ENCODE measurements at regions not wholly inside any gene's neighbourhood (a gene's known extent, or its start where the extent isn't known, plus 50 kb on each side); places are given as distances from the start of the nearest gene placed in this dataset.
A peak's percentile ranks its signal among the peaks of the same experiment; 100 is the strongest.

- no peak overlapping the region for H3K27ac ChIP-seq
- no peak overlapping the region for H3K4me3 ChIP-seq
These were observed 288.0 kb upstream of the KAZN start for GRCh38 chr1:14310476-14310875.

- Histone ChIP-seq H3K4me3 (no peak overlapping the region), H3K27ac (no peak overlapping the region)
These were observed 284.6 kb upstream of the KAZN start for GRCh38 chr1:14313731-14314431.

- H3K27ac ChIP-seq = no peak overlapping the region
- no peak overlapping the region for H3K4me3 ChIP-seq
These were observed 279.7 kb upstream of the KAZN start for GRCh38 chr1:14318830-14319229.

- Histone ChIP-seq H3K4me3 (no peak overlapping the region), H3K27ac (no peak overlapping the region)
These were observed 278.0 kb upstream of the KAZN start for GRCh38 chr1:14320518-14320917.

GRCh38 chr1:14320986-14321385, 277.5 kb upstream of the KAZN start:
- H3K4me3 ChIP-seq = no peak overlapping the region
- H3K27ac ChIP-seq = peak overlapping the region in 1 of 21 experiments; percentile 5

GRCh38 chr1:14321422-14321821, 277.1 kb upstream of the KAZN start:
- peak overlapping the region in 1 of 21 experiments; percentile 5 for H3K27ac ChIP-seq
- no peak overlapping the region for H3K4me3 ChIP-seq

- Histone ChIP-seq H3K4me3 (no peak overlapping the region), H3K27ac (no peak overlapping the region)
These were observed 274.8 kb upstream of the KAZN start for GRCh38 chr1:14323568-14324247.

- Histone ChIP-seq H3K27ac (no peak overlapping the region), H3K4me3 (no peak overlapping the region)
These were observed 274.2 kb upstream of the KAZN start for GRCh38 chr1:14324248-14324630.

GRCh38 chr1:14326857-14327256, 271.6 kb upstream of the KAZN start:
- H3K4me3 ChIP-seq = no peak overlapping the region
- H3K27ac ChIP-seq = no peak overlapping the region

- Histone ChIP-seq H3K27ac (no peak overlapping the region), H3K4me3 (no peak overlapping the region)
These were observed 269.8 kb upstream of the KAZN start for GRCh38 chr1:14328685-14329084.

GRCh38 chr1:14332158-14332557, 266.3 kb upstream of the KAZN start:
- H3K4me3 ChIP-seq = no peak overlapping the region
- H3K27ac ChIP-seq = no peak overlapping the region

GRCh38 chr1:14334336-14335176, 263.9 kb upstream of the KAZN start:
- no peak overlapping the region for H3K4me3 ChIP-seq
- no peak overlapping the region for H3K27ac ChIP-seq

GRCh38 chr1:14338509-14338908, 260.0 kb upstream of the KAZN start:
- Histone ChIP-seq H3K4me3 (no peak overlapping the region), H3K27ac (no peak overlapping the region)

- Histone ChIP-seq H3K4me3 (no peak overlapping the region), H3K27ac (peak overlapping the region in 2 of 21 experiments; percentile 7 to 43)
These were observed 259.2 kb upstream of the KAZN start for GRCh38 chr1:14339288-14339687.

GRCh38 chr1:14340002-14340785, 258.3 kb upstream of the KAZN start:
- Histone ChIP-seq H3K4me3 (no peak overlapping the region), H3K27ac (peak overlapping the region in 2 of 21 experiments; percentile 7 to 43)

- Histone ChIP-seq H3K4me3 (no peak overlapping the region), H3K27ac (no peak overlapping the region)
These were observed 257.3 kb upstream of the KAZN start for GRCh38 chr1:14341147-14341546.

- Histone ChIP-seq H3K27ac (no peak overlapping the region), H3K4me3 (no peak overlapping the region)
These were observed 252.4 kb upstream of the KAZN start for GRCh38 chr1:14345946-14346550.

- Histone ChIP-seq H3K27ac (no peak overlapping the region), H3K4me3 (no peak overlapping the region)
These were observed 251.3 kb upstream of the KAZN start for GRCh38 chr1:14347186-14347585.

- no peak overlapping the region for H3K4me3 ChIP-seq
These were observed 250.7 kb upstream of the KAZN start for GRCh38 chr1:14347776-14348175.

GRCh38 chr1:14350197-14350596, 248.3 kb upstream of the KAZN start:
- Histone ChIP-seq H3K27ac (no peak overlapping the region), H3K4me3 (no peak overlapping the region)

More at GRCh38 chr1:14347776-14348175, 250.7 kb upstream of the KAZN start:
- H3K27ac ChIP-seq = no peak overlapping the region

All from skin epidermis (tissue), 12 donors.